Ascending aorta (tissue), 2 donors: ENCODE measurements at regions not wholly inside any gene's neighbourhood (a gene's known extent, or its start where the extent isn't known, plus 50 kb on each side); places are given as distances from the start of the nearest gene placed in this dataset.

Experiments used
- DNase-seq, 2 donors: peaks; one replicate each; pipeline ENCODE4 v3.0.0-alpha.2; 2019; ENCODE audit warnings: low spot score in 2 of 2
- H3K27ac ChIP-seq, 2 donors: fragments of 200-600 bp; sonication (generic); one replicate each; pipeline ENCODE4 v1.5.1; 2016 to 2017; ENCODE audit warnings: mild to moderate bottlenecking in 1 of 2
- H3K27me3 ChIP-seq: fragments of 200-600 bp; sonication (generic); one replicate; pipeline ENCODE4 v1.5.1; 2017
- H3K36me3 ChIP-seq, 2 donors: fragments of 200-600 bp; sonication (generic); one replicate each; pipeline ENCODE4 v1.5.1; 2016
- H3K4me1 ChIP-seq, 2 donors: fragments of 200-600 bp; sonication (generic); one replicate each; pipeline ENCODE4 v1.5.1; 2016 to 2017; ENCODE audit warnings: mild to moderate bottlenecking in 1 of 2
- H3K4me3 ChIP-seq, 2 donors: fragments of 200-600 bp; sonication (generic); one replicate each; pipeline ENCODE4 v1.5.1; 2016 to 2017; ENCODE audit warnings: mild to moderate bottlenecking in 1 of 2
- H3K9me3 ChIP-seq, 2 donors: fragments of 200-600 bp; sonication (generic); one replicate each; pipeline ENCODE4 v1.5.1; 2016
- CTCF ChIP-seq, 3 experiments: fragments of 200-600 bp in 2 of 3; fragments of 450-650 bp in 1 of 3; sonication (generic) in 2 of 3; IDR thresholded peaks; one replicate each; pipeline ENCODE4 v1.5.1; 2016 to 2019; ENCODE audit warnings: antibody characterized with exemption in 3 of 3, mild to moderate bottlenecking in 1 of 3, moderate library complexity in 1 of 3
- intact Hi-C: fragments of 100-400 bp; cut with DNase I; formaldehyde crosslinking; loops from one replicate; pipeline ENCODE4 v1.15.1; 2023

- Histone ChIP-seq H3K27me3 (no peaks in the 10 kb centered on the region), H3K4me1 (peaks cover 0 to 6% of the 10 kb centered on the region in 2 donors), H3K4me3 (no peak overlapping the region), H3K36me3 (no peaks in the 10 kb centered on the region), H3K9me3 (no peaks in the 10 kb centered on the region), H3K27ac (no peak overlapping the region)
- intact Hi-C loops = no loop called here
- no peak for TF ChIP-seq CTCF (IDR thresholded peaks at IDR 0.05)
- no peak for DNase-seq
Measured at GRCh38 chr7:25494896-25495295, 266.6 kb upstream of the NPVF start.

GRCh38 chr7:25495342-25496250 is 267.3 kb upstream of the NPVF start:
- DNase-seq = no peak

GRCh38 chr7:25496476-25497368 is 268.4 kb upstream of the NPVF start:
- Histone ChIP-seq H3K27me3 (no peaks in the 10 kb centered on the region), H3K4me1 (peaks cover 0 to 6% of the 10 kb centered on the region in 2 donors), H3K27ac (no peak overlapping the region), H3K4me3 (no peak overlapping the region), H3K36me3 (no peaks in the 10 kb centered on the region), H3K9me3 (no peaks in the 10 kb centered on the region)
- DNase-seq = no peak
- no peak for TF ChIP-seq CTCF (IDR thresholded peaks at IDR 0.05)
- intact Hi-C loops = no loop called here

More at GRCh38 chr7:25495342-25496250, 267.3 kb upstream of the NPVF start:
- Histone ChIP-seq H3K27ac (no peak overlapping the region), H3K4me1 (peaks cover 0 to 6% of the 10 kb centered on the region in 2 donors), H3K36me3 (no peaks in the 10 kb centered on the region), H3K27me3 (no peaks in the 10 kb centered on the region), H3K4me3 (no peak overlapping the region), H3K9me3 (no peaks in the 10 kb centered on the region)
- intact Hi-C loops = no loop called here
- no peak for TF ChIP-seq CTCF (IDR thresholded peaks at IDR 0.05)

GRCh38 chr7:25500393-25500921 is 272.2 kb upstream of the NPVF start:
- DNase-seq = no peak
- H3K9me3 ChIP-seq = no peaks in the 10 kb centered on the region
- H3K36me3 ChIP-seq = no peaks in the 10 kb centered on the region
- H3K27ac ChIP-seq = no peak overlapping the region
- no peak overlapping the region for H3K4me3 ChIP-seq
- H3K27me3 ChIP-seq = no peaks in the 10 kb centered on the region
- H3K4me1 ChIP-seq = peaks cover 0 to 6% of the 10 kb centered on the region in 2 donors
- TF ChIP-seq CTCF (IDR thresholded peaks at IDR 0.05) = no peak
- intact Hi-C loops = no loop called here

GRCh38 chr7:25503306-25503705 is 275.0 kb upstream of the NPVF start:
- no peak for DNase-seq
- H3K4me1 ChIP-seq = no peaks in the 10 kb centered on the region
- no peak for TF ChIP-seq CTCF (IDR thresholded peaks at IDR 0.05)
- H3K36me3 ChIP-seq = no peaks in the 10 kb centered on the region
- intact Hi-C loops = no loop called here
- H3K27me3 ChIP-seq = no peaks in the 10 kb centered on the region
- no peak overlapping the region for H3K4me3 ChIP-seq
- H3K9me3 ChIP-seq = no peaks in the 10 kb centered on the region
- no peak overlapping the region for H3K27ac ChIP-seq
